LNCAP (cell line): ENCODE measurements at regions not wholly inside any gene's neighbourhood (a gene's known extent, or its start where the extent isn't known, plus 50 kb on each side); places are given as distances from the start of the nearest gene placed in this dataset.

Experiments
- CTCF ChIP-seq: fragments of 450-650 bp; IDR thresholded peaks from 2 replicates; pipeline ENCODE4 v1.5.1; 2017; ENCODE audit warnings: mild to moderate bottlenecking

GRCh38 chr1:229871078-229871676 lies 195.9 kb upstream of the GALNT2 start:
- TF ChIP-seq CTCF: no peak

- TF ChIP-seq CTCF: no peak
Observed at GRCh38 chr1:229874136-229874535, 192.9 kb upstream of the GALNT2 start.

- TF ChIP-seq CTCF: no peak
Observed at GRCh38 chr1:229874609-229875008, 192.4 kb upstream of the GALNT2 start.

- no peak for TF ChIP-seq CTCF
Observed at GRCh38 chr1:229875086-229875485, 192.0 kb upstream of the GALNT2 start.

GRCh38 chr1:229879746-229880145 lies 187.3 kb upstream of the GALNT2 start:
- TF ChIP-seq CTCF: no peak

- no peak for TF ChIP-seq CTCF
Observed at GRCh38 chr1:229880271-229881170, 186.5 kb upstream of the GALNT2 start.

- TF ChIP-seq CTCF: no peak
Observed at GRCh38 chr1:229882621-229883020, 184.4 kb upstream of the GALNT2 start.
